ENCODE measurements at regions not wholly inside any gene's neighbourhood (a gene's known extent, or its start where the extent isn't known, plus 50 kb on each side); places are given as distances from the start of the nearest gene placed in this dataset.

DNA sequence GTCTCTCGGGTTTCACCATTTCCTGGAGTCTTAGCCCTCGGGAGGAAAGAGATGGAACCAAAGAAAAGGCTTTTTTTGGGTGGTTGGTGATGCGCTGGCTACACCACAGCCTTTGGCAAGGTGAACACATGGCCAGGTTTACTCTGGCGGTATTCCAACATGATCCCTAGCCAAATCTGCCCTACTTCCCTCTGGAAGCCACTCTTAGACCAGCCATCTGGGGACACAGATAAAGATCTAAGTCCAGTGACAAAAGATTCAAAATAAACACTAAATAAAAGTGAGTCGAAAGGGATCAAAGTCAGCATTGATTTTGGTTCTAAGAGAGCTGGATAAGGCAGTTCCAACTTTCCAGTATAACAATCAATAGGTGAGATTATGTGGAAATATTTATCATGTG is 694.5 kb downstream of the VRK1 start:
- no peak overlapping the region for H4K8ac ChIP-seq (ENCODE audit: low read depth, low read length)
- H3K27me3 ChIP-seq (ENCODE audit: insufficient read depth, low read length): no peaks in the 10 kb centered on the region
- no peak overlapping the region for H4K12ac ChIP-seq (ENCODE audit: low read depth, low read length)
- H4K91ac ChIP-seq (ENCODE audit: low read depth, low read length): no peak overlapping the region
- no peak overlapping the region for H3K23ac ChIP-seq (ENCODE audit: low read length)
- H3K4ac ChIP-seq (ENCODE audit: low read depth, low read length): no peak overlapping the region
- H2AK5ac ChIP-seq (ENCODE audit: low read length): no peak overlapping the region
- H3K18ac ChIP-seq (ENCODE audit: low read length): no peak overlapping the region
- H2BK120ac ChIP-seq (ENCODE audit: insufficient read depth, low read length, poor library complexity): no peak overlapping the region
- H3K9me3 ChIP-seq (ENCODE audit: insufficient read depth, low read depth, low read length): no peaks in the 10 kb centered on the region
- no peak overlapping the region for H3K4me2 ChIP-seq (ENCODE audit: low read length)
- H3K79me2 ChIP-seq (ENCODE audit: control insufficient read depth, insufficient read depth, low read length, poor library complexity): no peaks in the 10 kb centered on the region
- no peak overlapping the region for H2AFZ ChIP-seq (ENCODE audit: insufficient read depth, low read length, poor library complexity)
- H3K36me3 ChIP-seq (ENCODE audit: control insufficient read depth in 1 of 2, insufficient read depth in 2 of 2, low read length in 2 of 2): no peaks in the 10 kb centered on the region
- H3K79me1 ChIP-seq (ENCODE audit: low read length): no peaks in the 10 kb centered on the region
- no peaks in the 10 kb centered on the region for H3K4me1 ChIP-seq (ENCODE audit: control insufficient read depth in 1 of 2, insufficient read depth in 2 of 2, low read length in 2 of 2)
- WGBS (ENCODE audit: extremely low coverage, insufficient coverage, insufficient read length): no CpG with 5 or more reads among the region's 5 CpGs
- H2BK5ac ChIP-seq (ENCODE audit: low read depth, low read length, poor library complexity): no peak overlapping the region
- no peak overlapping the region for H3K9ac ChIP-seq (ENCODE audit: low read length)
- DNase-seq: no peak
- H3K4me3 ChIP-seq (ENCODE audit: low read depth, low read length): no peak overlapping the region
- H2BK12ac ChIP-seq (ENCODE audit: low read length): no peak overlapping the region
- no peak overlapping the region for H3K14ac ChIP-seq (ENCODE audit: low read length)
- no peak overlapping the region for H3K27ac ChIP-seq (ENCODE audit: low read depth, low read length)

DNA sequence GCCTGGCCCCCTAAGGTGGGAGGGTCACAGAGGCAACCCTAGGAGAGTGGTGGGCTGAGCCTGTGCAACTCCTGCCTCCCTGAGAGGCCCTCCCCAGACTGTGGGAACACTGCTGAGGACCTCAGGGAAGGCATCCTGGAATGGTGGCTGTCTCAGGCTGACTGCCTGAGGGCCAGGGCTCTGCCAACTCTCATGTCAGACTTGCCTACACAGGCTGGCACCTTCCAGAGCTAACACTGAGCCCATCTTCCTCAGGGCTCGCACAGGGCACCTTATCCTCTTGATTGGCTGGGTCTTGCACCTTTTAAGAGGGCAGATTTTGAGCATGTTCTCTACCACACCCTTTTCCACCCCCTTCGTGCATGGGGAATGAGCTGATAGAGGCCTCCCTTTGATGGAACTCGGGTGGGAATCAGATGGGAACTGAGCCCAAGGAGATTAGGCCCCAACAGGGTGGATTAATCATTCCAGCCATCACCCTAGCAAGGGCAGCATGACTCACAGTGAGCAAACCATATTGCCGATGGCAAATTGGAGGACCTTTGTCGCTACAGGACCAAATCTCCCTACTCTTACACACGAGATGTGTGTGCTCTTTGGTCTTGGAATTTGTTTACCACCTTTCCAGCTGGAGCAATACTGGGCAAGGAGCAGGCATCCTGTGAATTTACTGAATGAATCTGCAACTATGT is 702.8 kb downstream of the VRK1 start:
- Histone ChIP-seq H2AFZ (ENCODE audit: insufficient read depth, low read length, poor library complexity) (no peak overlapping the region), H3K23ac (ENCODE audit: low read length) (no peak overlapping the region), H3K4me2 (ENCODE audit: low read length) (no peak overlapping the region), H3K9ac (ENCODE audit: low read length) (no peak overlapping the region), H3K4me3 (ENCODE audit: low read depth, low read length) (no peak overlapping the region), H3K79me1 (ENCODE audit: low read length) (no peaks in the 10 kb centered on the region), H3K27ac (ENCODE audit: low read depth, low read length) (no peak overlapping the region), H4K12ac (ENCODE audit: low read depth, low read length) (no peak overlapping the region), H2BK5ac (ENCODE audit: low read depth, low read length, poor library complexity) (no peak overlapping the region), H3K36me3 (ENCODE audit: control insufficient read depth in 1 of 2, insufficient read depth in 2 of 2, low read length in 2 of 2) (no peaks in the 10 kb centered on the region), H3K4me1 (ENCODE audit: control insufficient read depth in 1 of 2, insufficient read depth in 2 of 2, low read length in 2 of 2) (no peaks in the 10 kb centered on the region), H3K79me2 (ENCODE audit: control insufficient read depth, insufficient read depth, low read length, poor library complexity) (no peaks in the 10 kb centered on the region), H4K8ac (ENCODE audit: low read depth, low read length) (no peak overlapping the region), H3K18ac (ENCODE audit: low read length) (no peak overlapping the region), H2BK120ac (ENCODE audit: insufficient read depth, low read length, poor library complexity) (no peak overlapping the region), H3K9me3 (ENCODE audit: insufficient read depth, low read depth, low read length) (peaks cover 2% of the 10 kb centered on the region), H2BK12ac (ENCODE audit: low read length) (no peak overlapping the region), H3K27me3 (ENCODE audit: insufficient read depth, low read length) (no peaks in the 10 kb centered on the region), H2AK5ac (ENCODE audit: low read length) (no peak overlapping the region), H3K4ac (ENCODE audit: low read depth, low read length) (no peak overlapping the region), H4K91ac (ENCODE audit: low read depth, low read length) (no peak overlapping the region), H3K14ac (ENCODE audit: low read length) (no peak overlapping the region)
- WGBS (ENCODE audit: extremely low coverage, insufficient coverage, insufficient read length): no CpG with 5 or more reads among the region's 6 CpGs
- DNase-seq: no peak

DNA sequence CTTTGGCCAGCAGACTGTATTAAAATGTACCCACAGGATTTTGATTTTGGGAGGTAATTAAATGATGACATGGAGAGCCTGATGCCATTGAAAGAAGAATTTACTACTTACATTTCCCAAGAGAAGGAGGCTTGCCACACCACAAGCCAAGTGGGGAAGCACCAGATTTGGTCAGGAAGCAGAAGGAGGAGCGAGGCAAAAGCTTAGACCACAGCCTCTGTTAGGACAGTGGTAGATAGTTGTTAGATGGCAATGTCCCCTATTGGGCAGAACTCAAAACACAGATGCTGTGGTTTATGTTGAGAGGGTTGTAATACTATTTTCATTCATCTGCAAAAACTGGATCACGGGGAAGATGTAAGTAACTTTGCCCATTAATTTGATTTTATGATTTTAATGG is 709.4 kb downstream of the VRK1 start:
- no peaks in the 10 kb centered on the region for H3K79me2 ChIP-seq (ENCODE audit: control insufficient read depth, insufficient read depth, low read length, poor library complexity)
- peaks cover 10% of the 10 kb centered on the region for H3K9me3 ChIP-seq (ENCODE audit: insufficient read depth, low read depth, low read length)
- no peaks in the 10 kb centered on the region for H3K36me3 ChIP-seq (ENCODE audit: control insufficient read depth in 1 of 2, insufficient read depth in 2 of 2, low read length in 2 of 2)
- no peak overlapping the region for H3K18ac ChIP-seq (ENCODE audit: low read length)
- no peak overlapping the region for H4K91ac ChIP-seq (ENCODE audit: low read depth, low read length)
- DNase-seq: no peak
- H2BK12ac ChIP-seq (ENCODE audit: low read length): no peak overlapping the region
- no peak overlapping the region for H3K9ac ChIP-seq (ENCODE audit: low read length)
- no peaks in the 10 kb centered on the region for H3K4me1 ChIP-seq (ENCODE audit: control insufficient read depth in 1 of 2, insufficient read depth in 2 of 2, low read length in 2 of 2)
- no peak overlapping the region for H3K23ac ChIP-seq (ENCODE audit: low read length)
- no peak overlapping the region for H3K4me3 ChIP-seq (ENCODE audit: low read depth, low read length)
- no peak overlapping the region for H2BK120ac ChIP-seq (ENCODE audit: insufficient read depth, low read length, poor library complexity)
- H2AFZ ChIP-seq (ENCODE audit: insufficient read depth, low read length, poor library complexity): no peak overlapping the region
- no peak overlapping the region for H2AK5ac ChIP-seq (ENCODE audit: low read length)
- H3K4me2 ChIP-seq (ENCODE audit: low read length): no peak overlapping the region
- no peak overlapping the region for H4K12ac ChIP-seq (ENCODE audit: low read depth, low read length)
- H3K14ac ChIP-seq (ENCODE audit: low read length): no peak overlapping the region
- no peak overlapping the region for H3K27ac ChIP-seq (ENCODE audit: low read depth, low read length)
- H3K79me1 ChIP-seq (ENCODE audit: low read length): no peaks in the 10 kb centered on the region
- H2BK5ac ChIP-seq (ENCODE audit: low read depth, low read length, poor library complexity): no peak overlapping the region
- no peak overlapping the region for H3K4ac ChIP-seq (ENCODE audit: low read depth, low read length)
- WGBS (ENCODE audit: extremely low coverage, insufficient coverage, insufficient read length): no CpG with 5 or more reads among the region's 2 CpGs
- no peak overlapping the region for H4K8ac ChIP-seq (ENCODE audit: low read depth, low read length)
- H3K27me3 ChIP-seq (ENCODE audit: insufficient read depth, low read length): no peaks in the 10 kb centered on the region

DNA sequence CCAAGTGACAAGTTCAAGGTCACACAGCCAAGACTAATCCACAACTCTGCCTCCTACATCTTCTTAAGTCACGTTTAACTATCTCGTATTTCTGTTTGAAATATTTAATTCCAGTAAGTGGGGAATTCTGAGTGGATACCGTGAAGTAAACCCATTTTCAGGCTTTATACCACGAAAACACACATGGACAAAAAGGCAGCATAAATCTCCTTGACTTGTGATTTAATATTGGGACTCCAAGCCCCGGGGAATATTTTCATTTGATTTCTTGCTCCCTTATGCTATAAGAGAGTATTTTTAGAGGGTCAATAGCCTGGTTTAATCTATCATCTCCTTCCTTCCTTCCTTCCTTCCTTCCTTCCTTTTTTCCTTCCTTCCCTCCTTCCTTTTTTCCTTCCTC is 716.7 kb downstream of the VRK1 start:
- Histone ChIP-seq H3K23ac (ENCODE audit: low read length) (no peak overlapping the region), H3K9me3 (ENCODE audit: insufficient read depth, low read depth, low read length) (peaks cover 2% of the 10 kb centered on the region), H3K4ac (ENCODE audit: low read depth, low read length) (no peak overlapping the region), H4K91ac (ENCODE audit: low read depth, low read length) (no peak overlapping the region), H3K36me3 (ENCODE audit: control insufficient read depth in 1 of 2, insufficient read depth in 2 of 2, low read length in 2 of 2) (no peaks in the 10 kb centered on the region), H2AFZ (ENCODE audit: insufficient read depth, low read length, poor library complexity) (no peak overlapping the region), H3K14ac (ENCODE audit: low read length) (no peak overlapping the region), H4K8ac (ENCODE audit: low read depth, low read length) (no peak overlapping the region), H2AK5ac (ENCODE audit: low read length) (no peak overlapping the region), H2BK120ac (ENCODE audit: insufficient read depth, low read length, poor library complexity) (no peak overlapping the region), H3K27me3 (ENCODE audit: insufficient read depth, low read length) (no peaks in the 10 kb centered on the region), H3K4me2 (ENCODE audit: low read length) (no peak overlapping the region), H3K4me3 (ENCODE audit: low read depth, low read length) (no peak overlapping the region), H3K27ac (ENCODE audit: low read depth, low read length) (no peak overlapping the region), H3K9ac (ENCODE audit: low read length) (no peak overlapping the region), H3K18ac (ENCODE audit: low read length) (no peak overlapping the region), H3K79me2 (ENCODE audit: control insufficient read depth, insufficient read depth, low read length, poor library complexity) (no peaks in the 10 kb centered on the region), H4K12ac (ENCODE audit: low read depth, low read length) (no peak overlapping the region), H3K79me1 (ENCODE audit: low read length) (no peaks in the 10 kb centered on the region), H2BK12ac (ENCODE audit: low read length) (no peak overlapping the region), H2BK5ac (ENCODE audit: low read depth, low read length, poor library complexity) (no peak overlapping the region), H3K4me1 (ENCODE audit: control insufficient read depth in 1 of 2, insufficient read depth in 2 of 2, low read length in 2 of 2) (no peaks in the 10 kb centered on the region)
- no peak for DNase-seq
- no CpG with 5 or more reads among the region's 5 CpGs for WGBS (ENCODE audit: extremely low coverage, insufficient coverage, insufficient read length)
